ENCODE measurements at regions not wholly inside any gene's neighbourhood (a gene's known extent, or its start where the extent isn't known, plus 50 kb on each side); places are given as distances from the start of the nearest gene placed in this dataset.

GRCh38 chr18:41227993-41228392, 727.0 kb upstream of the PIK3C3 start:
- TF ChIP-seq, protein P1, sequence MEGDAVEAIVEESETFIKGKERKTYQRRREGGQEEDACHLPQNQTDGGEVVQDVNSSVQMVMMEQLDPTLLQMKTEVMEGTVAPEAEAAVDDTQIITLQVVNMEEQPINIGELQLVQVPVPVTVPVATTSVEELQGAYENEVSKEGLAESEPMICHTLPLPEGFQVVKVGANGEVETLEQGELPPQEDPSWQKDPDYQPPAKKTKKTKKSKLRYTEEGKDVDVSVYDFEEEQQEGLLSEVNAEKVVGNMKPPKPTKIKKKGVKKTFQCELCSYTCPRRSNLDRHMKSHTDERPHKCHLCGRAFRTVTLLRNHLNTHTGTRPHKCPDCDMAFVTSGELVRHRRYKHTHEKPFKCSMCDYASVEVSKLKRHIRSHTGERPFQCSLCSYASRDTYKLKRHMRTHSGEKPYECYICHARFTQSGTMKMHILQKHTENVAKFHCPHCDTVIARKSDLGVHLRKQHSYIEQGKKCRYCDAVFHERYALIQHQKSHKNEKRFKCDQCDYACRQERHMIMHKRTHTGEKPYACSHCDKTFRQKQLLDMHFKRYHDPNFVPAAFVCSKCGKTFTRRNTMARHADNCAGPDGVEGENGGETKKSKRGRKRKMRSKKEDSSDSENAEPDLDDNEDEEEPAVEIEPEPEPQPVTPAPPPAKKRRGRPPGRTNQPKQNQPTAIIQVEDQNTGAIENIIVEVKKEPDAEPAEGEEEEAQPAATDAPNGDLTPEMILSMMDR (IDR thresholded peaks at IDR 0.05; ENCODE audit: insufficient read depth, low read depth, low read length), result no peak
- no peak for TF ChIP-seq EZH2 (IDR thresholded peaks at IDR 0.05; ENCODE audit: insufficient read depth, low read length)
